Body of pancreas (tissue), 4 donors: ENCODE measurements at regions not wholly inside any gene's neighbourhood (a gene's known extent, or its start where the extent isn't known, plus 50 kb on each side); places are given as distances from the start of the nearest gene placed in this dataset.

Source experiments
- POLR2A ChIP-seq, 3 donors: fragments of 450-650 bp; IDR thresholded peaks; one replicate each; pipeline ENCODE4 v1.6.1; 2016; ENCODE audit warnings: antibody characterized with exemption in 3 of 3, mild to moderate bottlenecking in 2 of 3
- TF ChIP-seq, protein P1 (sequence below), 7 experiments: fragments of 450-650 bp in 4 of 7; fragments of 200-600 bp in 3 of 7; sonication (generic) in 3 of 7; IDR thresholded peaks; one replicate each; pipeline ENCODE4 v1.5.1; 2016 to 2019; ENCODE audit warnings: antibody characterized with exemption in 7 of 7

GRCh38 chr9:134225816-134226215 lies 61.5 kb upstream of the RNU6ATAC start:
- TF ChIP-seq POLR2A (IDR thresholded peaks at IDR 0.05) = no peak
- TF ChIP-seq, protein P1, sequence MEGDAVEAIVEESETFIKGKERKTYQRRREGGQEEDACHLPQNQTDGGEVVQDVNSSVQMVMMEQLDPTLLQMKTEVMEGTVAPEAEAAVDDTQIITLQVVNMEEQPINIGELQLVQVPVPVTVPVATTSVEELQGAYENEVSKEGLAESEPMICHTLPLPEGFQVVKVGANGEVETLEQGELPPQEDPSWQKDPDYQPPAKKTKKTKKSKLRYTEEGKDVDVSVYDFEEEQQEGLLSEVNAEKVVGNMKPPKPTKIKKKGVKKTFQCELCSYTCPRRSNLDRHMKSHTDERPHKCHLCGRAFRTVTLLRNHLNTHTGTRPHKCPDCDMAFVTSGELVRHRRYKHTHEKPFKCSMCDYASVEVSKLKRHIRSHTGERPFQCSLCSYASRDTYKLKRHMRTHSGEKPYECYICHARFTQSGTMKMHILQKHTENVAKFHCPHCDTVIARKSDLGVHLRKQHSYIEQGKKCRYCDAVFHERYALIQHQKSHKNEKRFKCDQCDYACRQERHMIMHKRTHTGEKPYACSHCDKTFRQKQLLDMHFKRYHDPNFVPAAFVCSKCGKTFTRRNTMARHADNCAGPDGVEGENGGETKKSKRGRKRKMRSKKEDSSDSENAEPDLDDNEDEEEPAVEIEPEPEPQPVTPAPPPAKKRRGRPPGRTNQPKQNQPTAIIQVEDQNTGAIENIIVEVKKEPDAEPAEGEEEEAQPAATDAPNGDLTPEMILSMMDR (IDR thresholded peaks at IDR 0.05) = no peak
